ENCODE measurements at regions not wholly inside any gene's neighbourhood (a gene's known extent, or its start where the extent isn't known, plus 50 kb on each side); places are given as distances from the start of the nearest gene placed in this dataset.

DNA sequence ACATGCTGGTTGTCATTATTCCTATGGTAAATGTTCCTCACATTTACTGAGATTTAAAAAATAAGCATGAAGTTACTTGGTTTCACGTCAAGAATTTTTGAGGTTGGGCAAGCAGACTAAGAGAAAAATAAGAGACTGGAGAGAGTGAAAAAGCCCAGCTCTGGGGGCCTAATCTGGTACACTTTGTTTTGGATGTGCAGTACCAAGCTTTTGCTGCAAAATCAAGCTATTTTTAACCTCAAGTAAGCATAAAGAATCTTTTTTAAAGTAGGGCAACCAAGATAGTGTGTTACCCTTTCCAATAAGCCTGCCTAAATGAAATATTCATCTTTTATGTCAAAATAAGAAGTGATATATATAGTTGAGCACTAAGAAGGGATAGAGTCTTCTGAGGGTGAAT is 79.4 kb upstream of the ARHGAP20 start:
- no peaks in the 10 kb centered on the region for H3K4me1 ChIP-seq
- DNase-seq (no peak), ATAC-seq (no peak)
- intact Hi-C loops (cut with DNase I), result no loop called here
- H3K27me3 ChIP-seq, result no peaks in the 10 kb centered on the region
- H3K9me3 ChIP-seq, result no peaks in the 10 kb centered on the region
- H3K4me3 ChIP-seq, result no peak overlapping the region
- TF ChIP-seq, protein P1, sequence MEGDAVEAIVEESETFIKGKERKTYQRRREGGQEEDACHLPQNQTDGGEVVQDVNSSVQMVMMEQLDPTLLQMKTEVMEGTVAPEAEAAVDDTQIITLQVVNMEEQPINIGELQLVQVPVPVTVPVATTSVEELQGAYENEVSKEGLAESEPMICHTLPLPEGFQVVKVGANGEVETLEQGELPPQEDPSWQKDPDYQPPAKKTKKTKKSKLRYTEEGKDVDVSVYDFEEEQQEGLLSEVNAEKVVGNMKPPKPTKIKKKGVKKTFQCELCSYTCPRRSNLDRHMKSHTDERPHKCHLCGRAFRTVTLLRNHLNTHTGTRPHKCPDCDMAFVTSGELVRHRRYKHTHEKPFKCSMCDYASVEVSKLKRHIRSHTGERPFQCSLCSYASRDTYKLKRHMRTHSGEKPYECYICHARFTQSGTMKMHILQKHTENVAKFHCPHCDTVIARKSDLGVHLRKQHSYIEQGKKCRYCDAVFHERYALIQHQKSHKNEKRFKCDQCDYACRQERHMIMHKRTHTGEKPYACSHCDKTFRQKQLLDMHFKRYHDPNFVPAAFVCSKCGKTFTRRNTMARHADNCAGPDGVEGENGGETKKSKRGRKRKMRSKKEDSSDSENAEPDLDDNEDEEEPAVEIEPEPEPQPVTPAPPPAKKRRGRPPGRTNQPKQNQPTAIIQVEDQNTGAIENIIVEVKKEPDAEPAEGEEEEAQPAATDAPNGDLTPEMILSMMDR (IDR thresholded peaks at IDR 0.05), result no peak
- no peak overlapping the region for H3K27ac ChIP-seq
- no peaks in the 10 kb centered on the region for H3K36me3 ChIP-seq

DNA sequence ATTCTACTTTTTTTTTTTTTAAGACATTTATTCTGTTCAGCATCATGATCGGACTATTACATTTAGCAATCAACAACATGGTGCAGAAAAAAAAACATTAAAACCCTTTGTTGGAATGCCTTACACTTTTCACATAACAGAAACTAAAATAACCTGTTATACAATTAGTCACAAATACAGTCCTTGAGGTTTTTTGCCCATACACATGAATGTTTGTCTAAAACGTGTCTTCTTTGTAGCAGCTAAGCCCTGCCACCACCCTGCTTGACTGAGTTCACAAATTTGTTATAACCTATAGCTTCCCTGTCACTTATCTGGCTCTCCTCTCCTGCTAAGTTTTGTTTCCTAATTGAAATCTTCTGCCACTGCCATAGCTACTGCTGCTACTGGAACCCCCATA is 75.4 kb upstream of the ARHGAP20 start:
- ATAC-seq, result no peak
- intact Hi-C loops (cut with DNase I), result no loop called here
- Histone ChIP-seq H3K36me3 (no peaks in the 10 kb centered on the region), H3K4me3 (no peak overlapping the region), H3K9me3 (peaks cover 0 to 8% of the 10 kb centered on the region in 2 donors), H3K4me1 (no peaks in the 10 kb centered on the region), H3K27ac (no peak overlapping the region), H3K27me3 (no peaks in the 10 kb centered on the region)
- TF ChIP-seq, protein P1 (IDR thresholded peaks at IDR 0.05), result no peak
- no peak for DNase-seq

DNA sequence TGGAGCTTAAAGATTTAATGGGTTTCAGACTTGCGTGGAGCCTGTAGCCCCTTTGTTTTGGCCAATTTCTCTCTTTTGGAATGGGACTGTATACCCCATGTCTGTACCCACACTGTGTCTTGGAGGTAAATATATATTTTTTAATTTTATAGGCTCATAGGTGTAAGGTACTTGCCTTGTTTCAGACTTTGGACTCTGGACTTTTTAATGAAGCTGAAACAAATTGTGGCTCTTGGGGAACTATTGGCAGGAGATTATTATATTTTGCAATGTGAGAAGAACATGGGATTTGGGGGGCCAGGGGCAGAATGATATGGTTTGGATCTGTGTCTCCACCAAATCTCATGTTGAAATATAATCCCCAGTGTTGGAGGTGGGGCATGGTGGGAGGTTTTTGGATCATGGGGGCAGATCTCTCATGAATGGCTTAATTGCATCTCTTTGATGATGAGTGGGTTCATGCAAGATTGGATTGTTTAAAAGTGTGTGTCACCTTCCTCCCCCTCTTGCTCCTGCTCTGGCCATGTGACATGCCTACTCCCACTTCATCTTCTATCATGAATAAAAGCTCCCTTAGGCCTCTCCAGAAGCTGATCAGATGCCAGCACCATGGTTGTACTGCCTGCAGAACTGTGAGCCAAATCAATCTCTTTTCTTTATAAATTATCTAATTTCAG is 74.1 kb upstream of the ARHGAP20 start:
- ATAC-seq (no peak), DNase-seq (no peak)
- TF ChIP-seq, protein P1 (IDR thresholded peaks at IDR 0.05), result no peak
- Histone ChIP-seq H3K4me1 (no peaks in the 10 kb centered on the region), H3K36me3 (no peaks in the 10 kb centered on the region), H3K27me3 (no peaks in the 10 kb centered on the region), H3K4me3 (no peak overlapping the region), H3K9me3 (peaks cover 0 to 8% of the 10 kb centered on the region in 2 donors), H3K27ac (no peak overlapping the region)
- intact Hi-C loops (cut with DNase I), result no loop called here

DNA sequence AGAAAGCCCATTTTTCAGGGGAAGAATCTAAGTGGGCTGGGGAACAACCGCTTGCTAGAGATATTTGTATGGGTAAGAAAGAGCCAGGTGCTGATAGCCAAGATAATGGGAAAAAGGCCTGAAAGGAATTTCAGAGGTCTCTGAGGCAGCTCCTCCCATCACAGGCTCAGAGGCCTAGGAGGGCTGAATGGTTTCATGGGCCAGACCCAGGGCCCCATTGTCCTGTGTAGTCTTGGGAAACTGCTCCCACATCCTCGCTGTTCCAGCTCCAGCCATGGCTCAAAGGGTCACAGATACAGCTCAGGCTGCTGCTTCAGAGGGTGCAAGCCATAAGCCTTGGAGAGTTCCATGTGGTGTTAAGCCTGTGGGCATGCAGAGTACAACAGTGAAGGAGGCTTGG is 73.2 kb upstream of the ARHGAP20 start:
- Histone ChIP-seq H3K4me1 (no peaks in the 10 kb centered on the region), H3K4me3 (no peak overlapping the region), H3K36me3 (no peaks in the 10 kb centered on the region), H3K27me3 (no peaks in the 10 kb centered on the region), H3K27ac (no peak overlapping the region), H3K9me3 (peaks cover 0 to 8% of the 10 kb centered on the region in 2 donors)
- ATAC-seq, result no peak
- intact Hi-C loops (cut with DNase I), result no loop called here
- TF ChIP-seq, protein P1 (IDR thresholded peaks at IDR 0.05), result no peak
- DNase-seq, result no peak

DNA sequence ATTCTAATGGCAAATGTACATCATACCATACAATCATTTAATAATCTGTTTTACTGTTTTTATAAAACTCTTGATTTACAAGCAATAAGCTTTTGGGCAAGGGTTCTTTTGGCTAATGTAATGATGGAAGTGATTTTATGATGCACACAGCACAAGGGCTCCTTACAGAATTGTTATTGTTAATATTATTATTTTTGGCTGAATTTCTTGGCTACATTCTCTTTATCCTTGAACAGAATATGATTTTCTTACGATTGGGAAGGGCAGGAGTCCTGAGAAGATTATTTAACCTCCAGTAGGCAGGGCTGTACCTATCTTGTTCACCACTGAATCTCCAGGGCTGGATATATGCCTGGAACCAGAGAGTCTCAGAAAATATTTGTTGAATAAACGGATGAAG is 70.4 kb upstream of the ARHGAP20 start:
- intact Hi-C loops (cut with DNase I), result no loop called here
- no peak overlapping the region for H3K4me3 ChIP-seq
- peaks cover 1 to 8% of the 10 kb centered on the region in 2 donors for H3K4me1 ChIP-seq
- DNase-seq (no peak), ATAC-seq (no peak)
- no peaks in the 10 kb centered on the region for H3K27me3 ChIP-seq
- H3K36me3 ChIP-seq, result no peaks in the 10 kb centered on the region
- H3K9me3 ChIP-seq, result peaks cover 0 to 16% of the 10 kb centered on the region in 2 donors
- TF ChIP-seq, protein P1 (IDR thresholded peaks at IDR 0.05), result no peak
- no peak overlapping the region for H3K27ac ChIP-seq
